Activated CD4-positive, alpha-beta memory T cell treated with anti-CD3 and anti-CD28 coated beads, Interleukin-2, amount 10 ng/mL, durations not matched to agents 7 days and 5 days (primary cell): ENCODE measurements at regions not wholly inside any gene's neighbourhood (a gene's known extent, or its start where the extent isn't known, plus 50 kb on each side); places are given as distances from the start of the nearest gene placed in this dataset.

Source experiments
- CTCF ChIA-PET: fragments of 350-600 bp; sonication (Branson Sonifier 250); formaldehyde crosslinking; loops from one replicate; lab custom pipeline; 2021; ENCODE audit warnings: antibody characterized with exemption, inconsistent platforms; lab: Charles Lee
- POLR2A ChIA-PET: fragments of 350-600 bp; sonication (Branson Sonifier 250); formaldehyde crosslinking; loops from one replicate; lab custom pipeline; 2021; ENCODE audit warnings: antibody characterized with exemption; lab: Charles Lee
- DNase-seq: peaks from one replicate; pipeline ENCODE4 v3.0.0-alpha.2; 2020
- H3K27ac Mint-ChIP-seq: one replicate; pipeline ENCODE4 v1.8.0; 2021; ENCODE audit warnings: mild to moderate bottlenecking, mixed read lengths
- H3K27me3 Mint-ChIP-seq: one replicate; pipeline ENCODE4 v1.8.0; 2021; ENCODE audit warnings: mixed read lengths
- H3K36me3 Mint-ChIP-seq: one replicate; pipeline ENCODE4 v1.8.0; 2021; ENCODE audit warnings: low read depth, mixed read lengths
- H3K4me1 Mint-ChIP-seq: one replicate; pipeline ENCODE4 v1.8.0; 2021; ENCODE audit warnings: mixed read lengths
- H3K4me3 Mint-ChIP-seq: one replicate; pipeline ENCODE4 v1.8.0; 2021; ENCODE audit warnings: mild to moderate bottlenecking, mixed read lengths
- H3K9me3 Mint-ChIP-seq: one replicate; pipeline ENCODE4 v1.8.0; 2021; ENCODE audit warnings: mixed read lengths

DNA sequence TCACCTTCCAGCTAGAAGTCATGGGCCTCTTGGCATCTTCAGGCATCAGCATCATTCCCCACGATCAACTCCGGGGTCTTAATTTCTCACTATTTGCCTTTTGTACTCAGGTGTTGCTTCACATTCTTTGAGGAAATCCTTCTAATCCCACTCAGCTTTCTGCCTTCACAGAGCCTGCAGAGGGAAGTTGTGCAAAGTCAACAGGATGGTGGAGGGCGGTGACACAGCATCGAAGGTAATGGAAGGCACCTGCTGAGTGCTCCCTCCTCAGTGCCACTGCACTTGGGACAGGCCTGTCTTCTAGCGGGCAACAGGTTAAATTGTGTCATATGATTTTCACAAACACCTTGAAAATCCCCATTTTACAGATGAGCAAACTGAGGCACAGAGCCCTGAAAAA lies 164.0 kb downstream of the EN1 start:
- Mint-ChIP-seq H3K36me3 (no peaks in the 10 kb centered on the region), H3K27ac (no peak overlapping the region), H3K4me1 (no peaks in the 10 kb centered on the region), H3K4me3 (no peak overlapping the region), H3K27me3 (no peaks in the 10 kb centered on the region), H3K9me3 (no peaks in the 10 kb centered on the region)
- no peak for DNase-seq
- ChIA-PET POLR2A (no interaction called here), CTCF (no interaction called here)

DNA sequence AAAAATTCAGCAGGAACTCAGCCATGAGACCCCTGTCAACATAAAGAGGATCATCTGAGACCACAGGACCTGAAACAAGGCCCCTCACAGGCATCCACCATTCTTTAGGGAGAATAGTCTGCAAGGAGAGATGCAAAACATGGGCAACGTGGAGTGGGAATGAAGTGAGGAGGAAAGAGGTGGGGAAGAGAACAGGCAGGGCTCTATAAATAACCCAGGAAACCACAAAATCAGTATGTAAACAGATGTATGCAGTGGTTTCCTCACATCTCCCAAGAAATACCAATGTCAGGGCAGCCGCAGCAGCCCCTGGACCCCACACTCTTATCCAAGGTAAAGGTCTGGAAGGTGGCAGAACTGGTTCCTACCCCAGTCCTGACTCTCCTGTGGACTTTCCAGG lies 168.5 kb downstream of the EN1 start:
- CTCF ChIA-PET, result no interaction called here
- Mint-ChIP-seq H3K36me3 (no peaks in the 10 kb centered on the region), H3K4me1 (no peaks in the 10 kb centered on the region), H3K27ac (no peak overlapping the region), H3K4me3 (no peak overlapping the region), H3K27me3 (no peaks in the 10 kb centered on the region), H3K9me3 (no peaks in the 10 kb centered on the region)
- DNase-seq, result no peak
- POLR2A ChIA-PET, result interaction anchor here (0.7 kb wide), 1 partner anchor 14 kb away, joined by 3 read pairs; no protein-coding TSS in a partner anchor

DNA sequence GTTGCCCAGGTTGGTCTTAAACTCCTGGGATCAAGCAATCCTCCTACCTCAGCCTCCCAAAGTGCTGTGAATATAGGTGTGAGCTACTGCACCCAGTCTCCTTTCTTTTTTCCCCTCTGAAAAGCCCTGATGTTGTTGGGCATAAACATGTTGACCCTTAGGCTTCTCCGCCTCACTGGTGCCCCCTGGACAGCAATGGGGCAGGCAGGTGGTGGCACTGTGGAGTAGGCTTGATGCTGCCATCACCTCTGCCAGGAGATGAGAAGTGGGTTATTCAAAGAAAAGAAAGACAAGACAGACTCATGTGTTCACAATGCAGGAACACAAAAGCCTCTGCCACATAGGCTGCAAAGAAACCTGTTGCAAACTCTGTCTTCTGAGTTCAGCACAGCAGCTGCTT lies 169.9 kb downstream of the EN1 start:
- no peaks in the 10 kb centered on the region for H3K36me3 Mint-ChIP-seq
- no peaks in the 10 kb centered on the region for H3K4me1 Mint-ChIP-seq
- ChIA-PET POLR2A (no interaction called here), CTCF (no interaction called here)
- no peaks in the 10 kb centered on the region for H3K9me3 Mint-ChIP-seq
- no peak overlapping the region for H3K4me3 Mint-ChIP-seq
- no peak overlapping the region for H3K27ac Mint-ChIP-seq
- no peaks in the 10 kb centered on the region for H3K27me3 Mint-ChIP-seq
- no peak for DNase-seq

DNA sequence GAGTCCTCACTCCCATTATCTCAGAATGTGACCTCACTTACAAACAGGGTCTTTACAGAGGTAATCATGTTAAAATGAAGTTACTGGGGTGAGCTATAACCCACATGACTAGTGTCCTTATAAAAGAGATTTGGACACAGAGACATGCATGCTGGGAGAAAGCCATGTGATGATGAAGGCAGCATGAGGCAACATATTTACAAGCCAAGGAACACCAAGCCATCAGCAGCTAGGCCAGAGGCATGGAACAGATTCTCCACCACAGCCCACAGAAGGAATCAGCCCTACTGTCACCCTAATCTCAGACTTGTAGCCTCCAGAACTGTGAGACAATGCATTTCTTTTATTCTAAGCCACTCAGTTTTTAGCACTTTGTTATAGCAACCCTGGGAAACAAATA lies 171.9 kb downstream of the EN1 start:
- Mint-ChIP-seq H3K27ac (no peak overlapping the region), H3K36me3 (no peaks in the 10 kb centered on the region), H3K4me1 (no peaks in the 10 kb centered on the region)

DNA sequence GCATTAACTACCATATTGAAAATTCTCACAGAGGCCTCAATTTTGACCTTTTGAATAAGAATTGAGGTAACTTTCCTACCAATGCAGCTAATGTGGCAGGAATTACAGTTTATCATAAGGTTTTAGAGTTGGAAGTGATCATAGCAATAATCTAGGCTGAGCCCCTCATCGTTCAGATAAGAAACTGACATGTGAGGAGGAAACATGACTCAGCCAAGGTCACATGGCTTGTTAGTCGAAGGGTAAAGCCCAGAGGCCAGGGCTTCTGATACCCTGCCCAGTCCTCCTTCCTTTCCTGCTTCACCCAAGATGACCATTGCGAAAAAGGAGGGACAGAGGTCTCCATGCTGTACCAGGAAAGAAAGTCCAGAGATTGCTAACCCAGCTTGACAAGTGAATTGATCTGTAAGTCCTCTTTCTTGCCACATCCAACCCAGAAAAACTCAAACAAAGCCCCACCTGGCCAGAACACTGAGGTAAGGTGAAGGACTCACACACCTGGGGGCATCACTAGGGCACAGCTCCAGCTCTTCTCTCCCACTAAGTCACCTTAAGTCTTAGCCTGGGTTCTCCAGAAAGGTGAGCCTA lies 174.8 kb downstream of the EN1 start:
- Mint-ChIP-seq H3K27ac (no peak overlapping the region), H3K4me3 (no peak overlapping the region), H3K9me3 (no peaks in the 10 kb centered on the region), H3K4me1 (no peaks in the 10 kb centered on the region), H3K27me3 (no peaks in the 10 kb centered on the region), H3K36me3 (no peaks in the 10 kb centered on the region)
- no peak for DNase-seq
- ChIA-PET CTCF (no interaction called here), POLR2A (no interaction called here)

More for the DNA sequence above, 171.9 kb downstream of the EN1 start:
- Mint-ChIP-seq H3K9me3 (no peaks in the 10 kb centered on the region), H3K4me3 (no peak overlapping the region), H3K27me3 (no peaks in the 10 kb centered on the region)
- no peak for DNase-seq
- ChIA-PET CTCF (no interaction called here), POLR2A (no interaction called here)

DNA sequence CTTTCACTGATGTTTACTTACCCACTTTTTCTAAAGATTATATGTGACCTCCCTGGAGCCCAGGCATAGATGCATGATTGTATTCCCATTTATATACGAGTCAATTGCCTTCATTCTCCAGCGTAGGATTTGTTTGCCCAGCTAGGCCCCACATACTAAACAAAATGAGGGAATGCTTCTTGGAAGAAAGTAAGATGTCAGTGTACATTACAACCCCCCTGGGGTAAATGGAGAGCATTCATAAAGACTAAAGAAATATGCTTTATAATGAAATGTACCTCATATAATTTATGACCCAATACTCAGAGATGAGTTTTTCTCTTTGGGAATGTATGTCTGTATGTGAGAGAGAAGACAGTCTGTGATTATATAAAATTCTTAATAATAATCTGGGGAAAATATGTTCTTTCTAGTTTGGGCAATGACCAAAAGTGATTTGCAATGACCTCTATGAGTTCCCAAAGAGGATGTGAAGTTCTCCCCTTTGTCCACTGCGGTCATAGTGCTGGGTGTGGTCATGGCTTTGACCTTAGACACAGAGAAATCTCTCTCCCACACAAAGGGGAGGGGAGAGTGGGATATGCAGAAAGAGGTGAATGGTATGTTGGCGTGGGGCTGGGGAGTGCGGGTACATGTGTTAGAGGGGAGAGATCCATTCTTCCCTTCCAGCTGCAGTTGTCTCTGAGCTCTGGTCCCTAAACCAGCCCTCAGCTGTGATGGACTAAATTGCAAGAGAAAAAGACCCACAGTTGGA lies 175.6 kb downstream of the EN1 start:
- no peak overlapping the region for H3K4me3 Mint-ChIP-seq
- POLR2A ChIA-PET, result no interaction called here
- H3K9me3 Mint-ChIP-seq, result no peaks in the 10 kb centered on the region
- H3K4me1 Mint-ChIP-seq, result no peaks in the 10 kb centered on the region
- no peaks in the 10 kb centered on the region for H3K36me3 Mint-ChIP-seq
- no peaks in the 10 kb centered on the region for H3K27me3 Mint-ChIP-seq
- CTCF ChIA-PET, result no interaction called here
- H3K27ac Mint-ChIP-seq, result no peak overlapping the region
- DNase-seq, result no peak

DNA sequence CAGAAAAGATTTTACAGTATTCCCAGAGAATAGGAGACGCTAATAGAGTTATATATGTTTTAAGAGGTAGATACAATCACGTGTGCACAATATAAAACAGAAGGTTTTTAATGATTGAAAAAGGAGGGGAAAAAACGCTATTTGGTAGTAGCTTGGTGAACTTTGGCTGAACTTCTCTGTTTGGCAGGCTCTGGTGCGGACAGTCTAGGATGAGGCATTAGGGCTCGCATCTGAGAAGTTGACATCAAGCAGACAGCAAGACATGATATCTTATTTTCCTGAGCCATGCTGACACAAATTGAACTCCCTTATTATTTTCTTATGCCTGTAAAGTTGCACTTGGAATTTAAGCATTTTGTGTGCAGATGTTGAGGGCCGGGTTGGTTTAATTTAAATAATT lies 176.6 kb downstream of the EN1 start:
- H3K27ac Mint-ChIP-seq, result no peak overlapping the region
- CTCF ChIA-PET, result no interaction called here
- POLR2A ChIA-PET, result no interaction called here
- H3K4me3 Mint-ChIP-seq, result no peak overlapping the region
- H3K4me1 Mint-ChIP-seq, result no peaks in the 10 kb centered on the region
- H3K36me3 Mint-ChIP-seq, result no peaks in the 10 kb centered on the region
- no peaks in the 10 kb centered on the region for H3K27me3 Mint-ChIP-seq
- no peaks in the 10 kb centered on the region for H3K9me3 Mint-ChIP-seq
- no peak for DNase-seq

DNA sequence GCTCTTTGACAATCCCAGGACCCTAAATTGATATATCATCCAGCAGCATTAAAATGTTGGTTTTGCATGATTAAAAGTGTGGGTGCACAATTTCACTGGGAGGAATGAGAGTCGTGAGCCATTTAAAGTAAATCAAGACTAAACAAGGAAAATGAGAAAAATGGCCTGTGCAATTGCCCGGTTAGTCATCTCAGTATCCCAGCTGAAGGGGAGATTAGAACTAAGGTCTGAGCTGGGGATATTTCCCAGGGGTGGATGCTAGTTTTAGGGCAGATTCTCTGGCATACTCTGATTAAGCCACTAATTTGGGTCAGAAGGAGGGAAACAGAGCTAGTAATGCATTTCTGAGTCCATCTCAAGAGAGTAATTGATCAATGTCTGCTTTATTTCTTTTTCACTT lies 177.2 kb downstream of the EN1 start:
- Mint-ChIP-seq H3K36me3 (no peaks in the 10 kb centered on the region), H3K4me3 (no peak overlapping the region), H3K9me3 (no peaks in the 10 kb centered on the region), H3K27me3 (no peaks in the 10 kb centered on the region), H3K27ac (no peak overlapping the region), H3K4me1 (no peaks in the 10 kb centered on the region)
- no peak for DNase-seq
- ChIA-PET CTCF (no interaction called here), POLR2A (no interaction called here)

DNA sequence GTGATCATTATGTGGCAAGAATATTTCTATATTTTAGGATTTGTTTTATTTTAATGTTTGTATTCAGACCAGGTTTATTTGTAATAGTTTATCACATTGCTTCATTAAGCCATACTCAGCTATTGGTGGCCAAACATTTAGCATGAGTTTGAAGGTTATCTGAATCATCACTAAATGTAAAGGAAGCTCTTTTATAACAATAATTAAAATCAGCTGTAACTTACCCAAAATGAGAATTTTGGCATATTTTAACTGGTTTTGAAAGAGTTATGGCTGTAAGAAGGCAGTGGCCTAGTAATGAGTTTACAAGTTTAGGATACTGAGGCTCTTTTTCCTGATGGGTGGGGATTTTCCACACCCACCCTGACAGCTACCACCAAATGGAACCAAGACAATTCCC lies 177.8 kb downstream of the EN1 start:
- Mint-ChIP-seq H3K27me3 (no peaks in the 10 kb centered on the region), H3K4me1 (no peaks in the 10 kb centered on the region), H3K4me3 (no peak overlapping the region), H3K27ac (no peak overlapping the region), H3K36me3 (no peaks in the 10 kb centered on the region), H3K9me3 (no peaks in the 10 kb centered on the region)
- ChIA-PET CTCF (no interaction called here), POLR2A (no interaction called here)
- no peak for DNase-seq

DNA sequence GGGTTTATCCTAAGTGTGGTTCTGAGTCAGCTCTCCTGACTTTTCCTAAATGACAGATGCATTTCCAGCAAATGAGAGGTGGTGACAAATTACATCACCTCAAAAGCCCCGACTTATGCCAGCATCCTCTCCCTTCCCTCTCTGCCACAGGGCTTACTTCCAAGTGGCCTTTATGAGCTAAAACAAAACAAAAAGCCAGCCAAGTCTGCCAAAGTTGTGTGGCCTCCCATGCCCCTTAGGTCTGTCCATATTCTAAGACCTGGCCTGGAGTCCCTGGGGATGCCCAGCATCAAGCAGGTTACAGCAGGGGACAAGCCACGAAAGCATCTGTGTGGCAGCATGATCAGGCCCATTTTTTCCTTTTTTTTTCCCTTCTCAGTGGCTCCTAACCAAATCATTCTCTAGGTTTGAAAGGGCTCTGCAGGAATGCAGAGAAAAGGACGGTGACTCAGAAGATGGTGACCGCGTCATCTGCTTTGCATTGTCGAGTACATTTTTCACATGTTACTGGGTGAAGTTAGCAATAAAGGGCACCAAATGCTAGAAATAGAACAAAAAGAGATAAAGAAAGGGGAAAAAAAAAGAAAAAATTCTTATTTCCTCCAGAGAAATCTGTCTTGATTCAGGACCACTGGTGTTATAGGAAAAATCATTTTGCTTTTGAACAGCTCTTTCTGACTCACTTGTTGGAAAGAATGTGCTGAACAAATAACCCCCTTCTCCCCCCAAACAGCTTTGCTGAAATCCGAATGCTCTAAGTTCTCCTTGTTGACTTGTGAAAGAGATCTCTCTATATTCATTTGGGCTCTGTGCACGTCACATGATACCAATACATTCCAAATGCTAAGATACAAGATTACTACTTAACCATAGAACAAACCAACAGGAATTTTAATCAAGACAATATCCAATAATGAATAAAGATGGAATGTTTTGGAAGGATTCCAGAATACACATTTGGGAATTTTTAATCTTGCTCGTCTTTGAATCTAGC lies 178.7 kb downstream of the EN1 start:
- H3K9me3 Mint-ChIP-seq, result no peaks in the 10 kb centered on the region
- DNase-seq, result no peak
- ChIA-PET CTCF (no interaction called here), POLR2A (no interaction called here)
- no peaks in the 10 kb centered on the region for H3K4me1 Mint-ChIP-seq
- no peak overlapping the region for H3K4me3 Mint-ChIP-seq
- H3K27me3 Mint-ChIP-seq, result no peaks in the 10 kb centered on the region
- no peak overlapping the region for H3K27ac Mint-ChIP-seq
- no peaks in the 10 kb centered on the region for H3K36me3 Mint-ChIP-seq

DNA sequence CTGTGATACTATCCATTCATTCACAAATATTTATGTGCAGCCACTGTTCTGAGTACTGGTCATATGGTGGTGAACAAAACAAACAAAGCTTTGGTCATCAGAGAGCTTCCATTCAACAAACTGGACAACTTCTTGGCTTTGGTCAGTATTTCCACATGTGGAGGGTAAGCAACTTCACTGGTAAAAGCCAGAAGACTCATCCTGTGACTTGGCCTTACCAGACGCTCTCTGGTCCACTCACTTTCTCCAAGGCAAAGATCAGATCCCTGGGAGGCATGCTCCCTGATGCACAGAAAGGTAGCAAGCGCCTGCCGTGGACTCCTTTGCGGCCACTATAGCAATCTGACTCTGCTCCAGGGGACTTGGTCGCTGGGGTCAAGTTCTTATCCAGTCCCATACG lies 179.5 kb downstream of the EN1 start:
- H3K4me3 Mint-ChIP-seq, result no peak overlapping the region
- H3K36me3 Mint-ChIP-seq, result no peaks in the 10 kb centered on the region
- no peak overlapping the region for H3K27ac Mint-ChIP-seq

DNA sequence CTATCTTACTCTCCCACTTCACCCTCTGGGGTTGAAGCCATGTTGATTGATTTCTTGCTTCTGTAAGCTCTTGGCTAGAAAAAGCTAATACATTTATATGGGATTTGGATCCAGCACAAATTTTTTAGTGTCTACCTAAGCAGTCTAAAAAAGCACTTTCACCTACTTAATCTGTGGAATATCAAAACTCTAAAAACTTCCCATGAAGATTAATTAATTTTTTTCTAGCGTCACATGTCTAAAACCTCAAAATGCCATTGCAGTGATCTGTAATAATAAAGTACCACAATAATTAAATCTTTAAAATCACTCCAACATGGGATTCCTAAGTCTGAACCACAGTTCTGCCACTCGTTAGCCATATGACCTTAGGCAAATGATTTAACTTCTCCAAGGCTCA lies 180.1 kb downstream of the EN1 start:
- Mint-ChIP-seq H3K27ac (no peak overlapping the region), H3K4me3 (no peak overlapping the region), H3K4me1 (no peaks in the 10 kb centered on the region), H3K27me3 (no peaks in the 10 kb centered on the region), H3K36me3 (no peaks in the 10 kb centered on the region), H3K9me3 (no peaks in the 10 kb centered on the region)
- no peak for DNase-seq
- POLR2A ChIA-PET, result no interaction called here
- CTCF ChIA-PET, result no interaction called here

More for the DNA sequence above, 179.5 kb downstream of the EN1 start:
- DNase-seq, result no peak
- CTCF ChIA-PET, result no interaction called here
- no peaks in the 10 kb centered on the region for H3K4me1 Mint-ChIP-seq
- H3K9me3 Mint-ChIP-seq, result no peaks in the 10 kb centered on the region
- POLR2A ChIA-PET, result no interaction called here
- H3K27me3 Mint-ChIP-seq, result no peaks in the 10 kb centered on the region

DNA sequence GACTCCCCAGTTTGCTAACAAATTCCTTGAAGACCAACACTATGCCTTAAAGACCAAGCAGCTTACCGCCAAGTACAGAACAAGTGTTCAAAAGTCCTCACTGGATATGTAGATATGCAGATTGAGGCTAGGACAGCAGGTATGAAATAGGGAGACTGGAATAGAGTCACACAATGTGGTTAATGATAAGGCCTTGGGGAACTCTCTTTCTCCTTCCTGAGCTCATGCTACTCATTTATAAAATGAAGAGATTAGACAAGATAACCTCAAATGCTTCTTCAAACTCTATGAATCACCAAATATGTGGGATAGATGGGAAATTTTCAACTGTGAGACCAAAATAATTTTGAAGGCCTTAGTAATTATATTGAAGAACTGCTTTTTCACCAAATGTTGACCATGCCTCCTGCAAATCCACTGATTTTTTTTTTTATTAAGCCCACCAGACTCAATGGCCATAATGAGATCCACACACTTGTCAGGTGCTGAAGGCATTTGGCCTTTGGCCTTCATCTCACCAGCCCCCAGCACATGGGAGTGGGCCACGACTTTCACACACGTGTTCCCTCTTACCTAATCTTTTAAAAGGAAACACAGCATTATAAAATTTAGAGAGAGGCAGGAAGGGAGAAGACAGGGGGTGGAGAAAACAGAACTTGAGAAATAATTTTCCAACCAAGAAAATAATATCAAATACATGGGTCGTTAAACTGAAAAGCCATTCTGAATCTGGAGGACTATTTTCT lies 181.5 kb downstream of the EN1 start:
- no peak for DNase-seq
- Mint-ChIP-seq H3K36me3 (no peaks in the 10 kb centered on the region), H3K4me1 (no peaks in the 10 kb centered on the region), H3K27me3 (no peaks in the 10 kb centered on the region), H3K27ac (no peak overlapping the region), H3K4me3 (no peak overlapping the region), H3K9me3 (no peaks in the 10 kb centered on the region)
- CTCF ChIA-PET, result no interaction called here
- POLR2A ChIA-PET, result no interaction called here
